Panc1 (cell line): ENCODE measurements at regions not wholly inside any gene's neighbourhood (a gene's known extent, or its start where the extent isn't known, plus 50 kb on each side); places are given as distances from the start of the nearest gene placed in this dataset.

Experiments
- ATAC-seq: fragments of 200-7000 bp; cut with Tn5 transposase; 2 replicates; pipeline ENCODE4 v1.9.1; 2020; ENCODE audit warnings: mild to moderate bottlenecking, moderate library complexity
- BruUV-seq: library from RNA; stranded (reverse); fragments of 400-500 nt; replicated peaks from 2 replicates; lab custom pipeline; 2021; lab: Mats Ljungman, UMichigan
- CTCF ChIA-PET: fragments of 300-600 bp; sonication (Branson Sonifier 250); formaldehyde crosslinking; loops from one replicate; lab custom pipeline; 2022; ENCODE audit warnings: antibody characterized with exemption; lab: Charles Lee
- POLR2A ChIA-PET: fragments of 300-600 bp; sonication (Branson Sonifier 250); formaldehyde crosslinking; loops from one replicate; lab custom pipeline; 2022; ENCODE audit warnings: antibody characterized with exemption; lab: Charles Lee
- DNase-seq: peaks from one replicate; pipeline ENCODE4 v3.0.0-alpha.2; 2010; ENCODE audit warnings: low read depth, low spot score
- H3K27ac ChIP-seq: 2 replicates; pipeline ENCODE4 v1.5.1; 2011; ENCODE audit warnings: mild to moderate bottlenecking, low read length, inconsistent platforms
- H3K27me3 ChIP-seq: fragments of 200-500 bp; sonication (Bioruptor generic); 2 replicates; pipeline ENCODE4 v1.6.0; 2014; ENCODE audit warnings: low read length, inconsistent platforms; ENCODE audit not compliant: control insufficient read depth, insufficient read depth
- H3K36me3 ChIP-seq: fragments of 200-500 bp; sonication (Bioruptor generic); 2 replicates; pipeline ENCODE4 v1.5.1; 2014; ENCODE audit warnings: inconsistent platforms, mild to moderate bottlenecking, low read length, moderate library complexity; ENCODE audit not compliant: control insufficient read depth, insufficient read depth
- H3K4me1 ChIP-seq: 2 replicates; pipeline ENCODE4 v1.5.1; 2011; ENCODE audit warnings: inconsistent platforms, mild to moderate bottlenecking, low read length, moderate library complexity; ENCODE audit not compliant: control insufficient read depth, insufficient read depth
- H3K4me3 ChIP-seq, 2 experiments: 2 replicates each; pipeline ENCODE4 v1.5.1; 2011 to 2012; ENCODE audit warnings: low read depth in 2 of 2, low read length in 2 of 2, mild to moderate bottlenecking in 2 of 2, inconsistent platforms in 1 of 2, moderate library complexity in 1 of 2
- H3K9me3 ChIP-seq: fragments of 200-500 bp; sonication (Bioruptor generic); 2 replicates; pipeline ENCODE4 v1.5.1; 2014; ENCODE audit warnings: low read depth, mild to moderate bottlenecking, inconsistent platforms, low read length, moderate library complexity; ENCODE audit not compliant: control insufficient read depth, insufficient read depth
- POLR2AphosphoS5 ChIP-seq: IDR thresholded peaks from 2 replicates; pipeline ENCODE4 v1.6.1; 2012; ENCODE audit warnings: mild to moderate bottlenecking, low read depth, low read length, moderate library complexity
- SIN3A ChIP-seq: IDR thresholded peaks from 2 replicates; pipeline ENCODE4 v1.6.1; 2012; ENCODE audit warnings: low read depth, mild to moderate bottlenecking, low read length, moderate library complexity, borderline replicate concordance; ENCODE audit not compliant: insufficient read depth
- TCF7L2 ChIP-seq: IDR thresholded peaks from 2 replicates; pipeline ENCODE4 v1.6.1; 2011; ENCODE audit warnings: mild to moderate bottlenecking, low read depth, low read length, inconsistent platforms
- in situ Hi-C: cut with HindIII; loops from 2 replicates; pipeline ENCODE4 v1.10.0; 2016; ENCODE audit warnings: low sequenced_read_pairs, low pct_unique_long_range_greater_than_20kb
- intact Hi-C: fragments of 100-400 bp; cut with micrococcal nuclease; formaldehyde crosslinking; loops from one replicate; pipeline ENCODE4 v1.10.0; 2022; ENCODE audit not compliant: unreplicated experiment
- TF ChIP-seq, protein P1 (sequence below), 2 experiments: IDR thresholded peaks; 2 replicates each; pipeline ENCODE4 v1.6.1; 2011 to 2012; ENCODE audit warnings: low read depth in 2 of 2, control low read depth in 1 of 2, low read length in 1 of 2, mild to moderate bottlenecking in 1 of 2, moderate library complexity in 1 of 2; ENCODE audit not compliant: insufficient read depth in 1 of 2
- TF ChIP-seq, protein P2 (sequence below): fragments of 450-650 bp; IDR thresholded peaks from 2 replicates; pipeline ENCODE4 v1.5.1; 2017; ENCODE audit warnings: mild to moderate bottlenecking

DNA sequence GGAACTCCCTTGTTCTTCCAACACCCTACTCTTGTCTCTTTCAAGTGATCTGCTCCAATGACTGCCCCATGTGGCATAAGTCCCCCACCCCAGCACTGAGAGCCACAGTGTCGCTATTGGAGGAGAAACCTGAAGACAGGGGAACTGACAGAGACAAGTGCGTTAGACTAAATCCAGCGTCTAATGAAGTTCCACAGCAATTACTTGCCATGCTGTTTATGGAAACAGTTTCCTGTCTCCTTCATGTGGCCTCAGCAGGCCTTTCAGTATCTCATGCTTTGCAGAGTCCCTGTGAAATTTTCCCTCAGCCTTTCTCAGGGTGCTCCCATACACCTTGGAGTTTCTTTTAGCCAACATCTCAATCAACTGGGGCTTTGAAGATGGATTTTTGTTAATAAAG, 277.4 kb downstream of the ETS1 start:
- Histone ChIP-seq H3K4me3 (no peak overlapping the region), H3K36me3 (no peaks in the 10 kb centered on the region; the same call in 1 of the 2 replicates), H3K4me1 (no peaks in the 10 kb centered on the region), H3K27ac (no peak overlapping the region), H3K27me3 (no peaks in the 10 kb centered on the region), H3K9me3 (no peaks in the 10 kb centered on the region; the same call in 1 of the 2 replicates)
- CTCF ChIA-PET, result no interaction called here
- in situ Hi-C loops, result no loop called here
- POLR2A ChIA-PET, result no interaction called here
- TF ChIP-seq, protein P1, sequence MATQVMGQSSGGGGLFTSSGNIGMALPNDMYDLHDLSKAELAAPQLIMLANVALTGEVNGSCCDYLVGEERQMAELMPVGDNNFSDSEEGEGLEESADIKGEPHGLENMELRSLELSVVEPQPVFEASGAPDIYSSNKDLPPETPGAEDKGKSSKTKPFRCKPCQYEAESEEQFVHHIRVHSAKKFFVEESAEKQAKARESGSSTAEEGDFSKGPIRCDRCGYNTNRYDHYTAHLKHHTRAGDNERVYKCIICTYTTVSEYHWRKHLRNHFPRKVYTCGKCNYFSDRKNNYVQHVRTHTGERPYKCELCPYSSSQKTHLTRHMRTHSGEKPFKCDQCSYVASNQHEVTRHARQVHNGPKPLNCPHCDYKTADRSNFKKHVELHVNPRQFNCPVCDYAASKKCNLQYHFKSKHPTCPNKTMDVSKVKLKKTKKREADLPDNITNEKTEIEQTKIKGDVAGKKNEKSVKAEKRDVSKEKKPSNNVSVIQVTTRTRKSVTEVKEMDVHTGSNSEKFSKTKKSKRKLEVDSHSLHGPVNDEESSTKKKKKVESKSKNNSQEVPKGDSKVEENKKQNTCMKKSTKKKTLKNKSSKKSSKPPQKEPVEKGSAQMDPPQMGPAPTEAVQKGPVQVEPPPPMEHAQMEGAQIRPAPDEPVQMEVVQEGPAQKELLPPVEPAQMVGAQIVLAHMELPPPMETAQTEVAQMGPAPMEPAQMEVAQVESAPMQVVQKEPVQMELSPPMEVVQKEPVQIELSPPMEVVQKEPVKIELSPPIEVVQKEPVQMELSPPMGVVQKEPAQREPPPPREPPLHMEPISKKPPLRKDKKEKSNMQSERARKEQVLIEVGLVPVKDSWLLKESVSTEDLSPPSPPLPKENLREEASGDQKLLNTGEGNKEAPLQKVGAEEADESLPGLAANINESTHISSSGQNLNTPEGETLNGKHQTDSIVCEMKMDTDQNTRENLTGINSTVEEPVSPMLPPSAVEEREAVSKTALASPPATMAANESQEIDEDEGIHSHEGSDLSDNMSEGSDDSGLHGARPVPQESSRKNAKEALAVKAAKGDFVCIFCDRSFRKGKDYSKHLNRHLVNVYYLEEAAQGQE (IDR thresholded peaks at IDR 0.05; ENCODE audit: insufficient read depth in 1 of 2, low read depth in 2 of 2, low read length in 1 of 2), result no peak
- TF ChIP-seq TCF7L2 (no peak), POLR2AphosphoS5 (no peak), SIN3A (no peak)
- TF ChIP-seq, protein P2, sequence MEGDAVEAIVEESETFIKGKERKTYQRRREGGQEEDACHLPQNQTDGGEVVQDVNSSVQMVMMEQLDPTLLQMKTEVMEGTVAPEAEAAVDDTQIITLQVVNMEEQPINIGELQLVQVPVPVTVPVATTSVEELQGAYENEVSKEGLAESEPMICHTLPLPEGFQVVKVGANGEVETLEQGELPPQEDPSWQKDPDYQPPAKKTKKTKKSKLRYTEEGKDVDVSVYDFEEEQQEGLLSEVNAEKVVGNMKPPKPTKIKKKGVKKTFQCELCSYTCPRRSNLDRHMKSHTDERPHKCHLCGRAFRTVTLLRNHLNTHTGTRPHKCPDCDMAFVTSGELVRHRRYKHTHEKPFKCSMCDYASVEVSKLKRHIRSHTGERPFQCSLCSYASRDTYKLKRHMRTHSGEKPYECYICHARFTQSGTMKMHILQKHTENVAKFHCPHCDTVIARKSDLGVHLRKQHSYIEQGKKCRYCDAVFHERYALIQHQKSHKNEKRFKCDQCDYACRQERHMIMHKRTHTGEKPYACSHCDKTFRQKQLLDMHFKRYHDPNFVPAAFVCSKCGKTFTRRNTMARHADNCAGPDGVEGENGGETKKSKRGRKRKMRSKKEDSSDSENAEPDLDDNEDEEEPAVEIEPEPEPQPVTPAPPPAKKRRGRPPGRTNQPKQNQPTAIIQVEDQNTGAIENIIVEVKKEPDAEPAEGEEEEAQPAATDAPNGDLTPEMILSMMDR, result no peak
- intact Hi-C loops, result no loop called here
- DNase-seq (no peak), ATAC-seq (no peak)
- BruUV-seq, result no TSS peak

DNA sequence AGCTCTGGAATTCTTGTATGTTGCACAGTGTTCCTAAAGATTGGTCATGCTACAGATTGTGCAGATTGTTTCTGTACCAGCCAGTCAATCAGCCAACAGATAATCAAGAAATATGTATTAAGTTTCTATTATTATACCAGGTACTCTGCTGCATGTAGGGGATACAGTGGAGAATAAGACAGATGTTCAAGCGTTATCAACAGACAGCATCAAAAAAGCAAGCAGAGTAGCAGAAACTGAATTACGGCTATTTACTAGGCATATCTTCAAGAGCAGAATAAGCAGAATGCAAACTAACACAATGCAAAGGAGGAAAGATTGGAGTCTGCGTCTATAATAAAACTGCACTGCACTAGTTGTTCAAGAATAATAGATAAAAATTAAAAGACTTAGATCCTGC, 278.6 kb downstream of the ETS1 start:
- Histone ChIP-seq H3K27ac (no peak overlapping the region), H3K4me3 (no peak overlapping the region), H3K4me1 (no peaks in the 10 kb centered on the region), H3K36me3 (no peaks in the 10 kb centered on the region; the same call in 1 of the 2 replicates), H3K9me3 (no peaks in the 10 kb centered on the region), H3K27me3 (no peaks in the 10 kb centered on the region)
- ATAC-seq (no peak), DNase-seq (no peak)
- intact Hi-C loops, result no loop called here
- BruUV-seq, result no TSS peak
- ChIA-PET CTCF (no interaction called here), POLR2A (no interaction called here)
- in situ Hi-C loops, result no loop called here
- TF ChIP-seq, protein P1 (IDR thresholded peaks at IDR 0.05; ENCODE audit: insufficient read depth in 1 of 2, low read depth in 2 of 2, low read length in 1 of 2), result no peak
- TF ChIP-seq POLR2AphosphoS5 (no peak), SIN3A (no peak), TCF7L2 (no peak)
- TF ChIP-seq, protein P2, result no peak
